ENCODE measurements at regions not wholly inside any gene's neighbourhood (a gene's known extent, or its start where the extent isn't known, plus 50 kb on each side); places are given as distances from the start of the nearest gene placed in this dataset.

DNA sequence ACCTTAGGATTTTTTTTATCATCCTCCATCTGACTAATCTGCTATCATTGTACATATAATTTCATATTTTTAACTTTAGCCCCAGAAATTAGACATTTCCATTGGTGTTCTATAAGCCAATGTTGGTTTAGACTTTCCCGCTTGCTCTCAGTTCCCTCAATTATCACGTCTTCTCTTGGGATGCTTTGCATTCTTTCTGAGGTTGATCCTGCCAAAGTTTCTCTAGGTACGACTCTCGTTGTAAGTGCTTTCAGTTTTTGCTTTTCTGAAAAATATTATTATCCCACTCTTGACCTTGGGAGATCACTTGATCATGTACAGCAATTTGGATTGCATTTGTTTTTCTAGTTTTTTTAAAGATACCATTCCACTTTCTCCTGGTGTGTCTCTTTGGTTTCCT, 270.2 kb downstream of the IRS2 start:
- H3K4me3 ChIP-seq (ENCODE audit: low read depth, low read length), result no peak overlapping the region
- TF ChIP-seq, protein P1, sequence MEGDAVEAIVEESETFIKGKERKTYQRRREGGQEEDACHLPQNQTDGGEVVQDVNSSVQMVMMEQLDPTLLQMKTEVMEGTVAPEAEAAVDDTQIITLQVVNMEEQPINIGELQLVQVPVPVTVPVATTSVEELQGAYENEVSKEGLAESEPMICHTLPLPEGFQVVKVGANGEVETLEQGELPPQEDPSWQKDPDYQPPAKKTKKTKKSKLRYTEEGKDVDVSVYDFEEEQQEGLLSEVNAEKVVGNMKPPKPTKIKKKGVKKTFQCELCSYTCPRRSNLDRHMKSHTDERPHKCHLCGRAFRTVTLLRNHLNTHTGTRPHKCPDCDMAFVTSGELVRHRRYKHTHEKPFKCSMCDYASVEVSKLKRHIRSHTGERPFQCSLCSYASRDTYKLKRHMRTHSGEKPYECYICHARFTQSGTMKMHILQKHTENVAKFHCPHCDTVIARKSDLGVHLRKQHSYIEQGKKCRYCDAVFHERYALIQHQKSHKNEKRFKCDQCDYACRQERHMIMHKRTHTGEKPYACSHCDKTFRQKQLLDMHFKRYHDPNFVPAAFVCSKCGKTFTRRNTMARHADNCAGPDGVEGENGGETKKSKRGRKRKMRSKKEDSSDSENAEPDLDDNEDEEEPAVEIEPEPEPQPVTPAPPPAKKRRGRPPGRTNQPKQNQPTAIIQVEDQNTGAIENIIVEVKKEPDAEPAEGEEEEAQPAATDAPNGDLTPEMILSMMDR (IDR thresholded peaks at IDR 0.05; ENCODE audit: borderline replicate concordance, insufficient read depth, low read depth, low read length), result no peak

DNA sequence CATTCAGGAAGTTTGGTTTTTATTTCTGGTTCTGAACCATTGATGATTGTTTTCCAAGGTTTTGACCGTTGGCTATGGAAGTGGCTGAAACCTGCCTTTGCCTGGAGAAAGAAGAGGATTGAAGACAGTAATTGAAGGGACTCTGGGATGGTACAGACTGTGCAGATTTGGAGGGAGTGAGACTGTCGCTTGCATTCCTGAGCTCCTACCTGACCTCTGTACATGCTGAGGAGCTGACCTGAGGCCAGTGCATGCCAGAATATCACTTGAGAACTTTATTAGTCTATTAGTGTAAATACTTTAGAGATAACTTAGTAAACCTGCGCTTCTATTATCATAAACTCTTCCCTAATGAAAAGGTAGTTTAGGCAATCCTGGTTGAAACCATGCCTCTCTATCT, 276.4 kb downstream of the IRS2 start:
- no peak overlapping the region for H3K4me3 ChIP-seq (ENCODE audit: low read depth, low read length)
- TF ChIP-seq, protein P1 (IDR thresholded peaks at IDR 0.05; ENCODE audit: borderline replicate concordance, insufficient read depth, low read depth, low read length), result no peak

DNA sequence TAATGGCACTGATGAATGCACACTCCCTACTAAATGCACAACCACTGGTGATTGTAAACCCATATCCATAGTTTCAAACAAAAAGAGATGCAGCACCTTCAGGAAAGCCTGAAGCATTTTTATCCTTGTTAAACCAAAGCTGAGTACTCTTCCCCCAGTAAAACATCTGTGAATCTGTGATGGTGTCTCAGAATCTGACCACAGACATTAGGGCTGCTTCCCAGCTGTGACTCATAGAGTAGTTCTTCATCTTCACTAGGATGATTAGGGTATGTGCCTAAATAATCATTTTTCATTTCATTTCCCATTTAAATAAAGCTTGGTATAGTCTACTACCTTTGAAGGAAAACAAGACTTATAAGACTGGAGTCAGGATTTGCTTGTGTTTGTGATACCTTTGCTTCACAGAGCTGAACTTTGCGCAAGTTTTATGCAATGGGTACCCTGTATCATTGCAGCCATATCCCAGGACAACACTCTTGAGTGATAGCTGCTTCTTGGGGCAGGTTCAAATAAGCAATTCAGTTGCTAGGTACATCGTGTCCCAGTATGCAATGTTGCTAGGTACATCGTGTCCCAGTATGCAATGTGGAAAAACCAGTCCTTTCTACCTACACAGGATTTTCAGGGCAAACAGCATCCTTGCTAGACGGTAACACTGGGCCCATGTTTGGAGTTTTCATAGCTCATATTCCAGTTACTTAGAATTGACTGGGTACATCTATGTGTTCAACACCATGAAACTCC, 277.1 kb downstream of the IRS2 start:
- TF ChIP-seq, protein P1 (IDR thresholded peaks at IDR 0.05; ENCODE audit: borderline replicate concordance, insufficient read depth, low read depth, low read length), result no peak

DNA sequence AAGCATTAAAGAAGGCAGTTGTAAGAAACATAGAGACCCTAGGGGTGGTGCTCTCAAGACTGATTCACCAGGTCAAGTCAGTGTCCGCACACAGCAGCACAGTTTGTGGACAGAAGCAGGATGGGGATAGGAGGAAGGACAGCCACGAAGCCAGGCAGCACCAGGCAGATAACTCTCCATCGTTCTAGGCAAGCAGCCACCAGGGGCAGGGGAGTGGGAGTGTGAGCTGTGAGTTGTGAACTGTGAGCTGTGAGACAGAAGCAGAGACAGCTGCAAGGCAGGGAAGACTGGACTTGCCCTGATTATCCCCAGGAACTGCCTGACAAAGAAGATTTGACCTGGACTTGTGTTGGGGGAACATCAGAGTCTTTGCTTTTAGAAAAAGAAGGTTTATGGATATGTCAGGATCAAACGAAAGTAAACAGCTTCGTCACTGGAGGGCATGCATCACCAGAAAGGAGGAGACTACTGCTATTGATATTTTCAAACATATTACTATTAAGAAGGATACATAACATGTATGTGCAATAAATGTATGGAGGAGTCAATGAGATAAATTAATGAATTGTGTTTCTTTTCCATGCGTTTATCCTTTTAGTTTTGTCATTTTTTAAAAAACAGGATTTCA, 286.1 kb downstream of the IRS2 start:
- TF ChIP-seq, protein P1 (IDR thresholded peaks at IDR 0.05; ENCODE audit: borderline replicate concordance, insufficient read depth, low read depth, low read length), result no peak

More for the DNA sequence above, 277.1 kb downstream of the IRS2 start:
- H3K4me3 ChIP-seq (ENCODE audit: low read depth, low read length), result no peak overlapping the region

DNA sequence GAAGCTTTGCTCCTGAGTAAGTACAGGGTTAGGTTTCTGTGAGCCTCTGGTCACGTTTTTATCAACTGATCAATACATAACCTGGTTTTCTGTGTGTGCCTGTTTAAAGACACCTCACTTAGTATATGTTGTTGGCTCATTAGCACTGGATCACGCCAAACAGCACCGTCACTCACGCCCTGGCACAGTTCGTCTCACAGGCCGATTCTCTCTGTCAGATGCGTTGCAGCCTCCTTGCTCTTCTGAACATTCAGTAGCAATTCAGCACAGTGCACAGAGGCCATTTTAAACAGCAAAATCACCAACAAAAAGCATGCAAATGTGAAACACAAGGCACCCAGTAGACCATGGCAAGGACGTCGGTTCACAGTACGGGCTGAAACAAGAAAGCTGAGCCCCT, 288.5 kb downstream of the IRS2 start:
- no peak overlapping the region for H3K4me3 ChIP-seq (ENCODE audit: low read depth, low read length)
- TF ChIP-seq, protein P1 (IDR thresholded peaks at IDR 0.05; ENCODE audit: borderline replicate concordance, insufficient read depth, low read depth, low read length), result no peak

More for the DNA sequence above, 286.1 kb downstream of the IRS2 start:
- no peak overlapping the region for H3K4me3 ChIP-seq (ENCODE audit: low read depth, low read length)

DNA sequence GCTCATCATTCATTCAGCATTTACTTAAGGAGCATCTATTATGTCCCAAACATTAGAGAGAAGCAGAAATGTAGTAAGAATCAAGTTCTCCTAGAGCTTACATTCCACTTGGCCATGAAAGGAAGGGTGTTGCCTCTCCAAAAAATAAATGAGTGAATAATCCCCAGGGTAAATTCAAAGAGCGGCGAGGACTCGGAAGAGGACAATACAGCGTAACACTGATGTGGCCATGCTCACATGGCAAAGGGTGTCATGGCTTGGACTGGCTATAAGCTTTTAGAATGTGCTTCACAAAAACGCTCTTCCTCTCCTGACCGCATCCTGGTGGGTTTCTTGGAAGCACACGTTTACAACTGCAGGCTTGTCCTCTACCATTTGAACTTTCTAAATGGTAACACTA, 290.2 kb downstream of the IRS2 start:
- TF ChIP-seq, protein P1 (IDR thresholded peaks at IDR 0.05; ENCODE audit: borderline replicate concordance, insufficient read depth, low read depth, low read length), result no peak
- no peak overlapping the region for H3K4me3 ChIP-seq (ENCODE audit: low read depth, low read length)

DNA sequence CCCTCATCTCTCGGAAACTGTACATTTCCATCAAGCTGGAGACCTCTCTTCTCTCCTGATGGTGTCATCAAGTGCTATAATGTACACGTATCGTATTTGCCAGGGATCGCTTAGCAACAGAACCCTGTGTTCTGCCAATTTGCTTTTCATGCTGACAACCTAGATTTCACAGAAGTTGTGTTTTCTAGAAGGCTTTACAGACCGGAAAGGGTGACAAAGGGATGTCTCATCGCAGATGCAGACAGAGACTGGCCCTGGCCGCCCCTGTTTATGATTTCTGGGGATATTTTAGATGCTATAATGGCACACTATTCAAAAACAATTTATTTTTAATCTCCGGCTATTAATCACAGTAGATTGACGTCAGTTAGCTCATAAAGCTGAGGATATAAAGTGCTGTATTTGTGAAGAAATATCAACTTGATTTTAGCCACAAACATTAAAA, 291.4 kb downstream of the IRS2 start:
- TF ChIP-seq, protein P1 (IDR thresholded peaks at IDR 0.05; ENCODE audit: borderline replicate concordance, insufficient read depth, low read depth, low read length), result no peak
- H3K4me3 ChIP-seq (ENCODE audit: low read depth, low read length), result no peak overlapping the region

All from GM12875 (cell line).